B cell (primary cell): ENCODE measurements at regions not wholly inside any gene's neighbourhood (a gene's known extent, or its start where the extent isn't known, plus 50 kb on each side); places are given as distances from the start of the nearest gene placed in this dataset.

ENCODE experiments used
- CTCF ChIP-seq: fragments of 200-600 bp; IDR thresholded peaks from one replicate; pipeline ENCODE4 v1.8.0; 2022; ENCODE audit warnings: antibody characterized with exemption, mild to moderate bottlenecking
- EZH2 ChIP-seq: IDR thresholded peaks from 2 replicates; pipeline ENCODE4 v1.6.1; 2012; ENCODE audit warnings: borderline replicate concordance, low read depth, mild to moderate bottlenecking, moderate library complexity, low read length; ENCODE audit not compliant: insufficient read depth, poor library complexity, severe bottlenecking

- TF ChIP-seq EZH2 (no peak), CTCF (no peak)
Measured at GRCh38 chr5:28344836-28345433, 1306.5 kb upstream of the CDH9 start.
